ENCODE measurements at regions not wholly inside any gene's neighbourhood (a gene's known extent, or its start where the extent isn't known, plus 50 kb on each side); places are given as distances from the start of the nearest gene placed in this dataset.

DNA sequence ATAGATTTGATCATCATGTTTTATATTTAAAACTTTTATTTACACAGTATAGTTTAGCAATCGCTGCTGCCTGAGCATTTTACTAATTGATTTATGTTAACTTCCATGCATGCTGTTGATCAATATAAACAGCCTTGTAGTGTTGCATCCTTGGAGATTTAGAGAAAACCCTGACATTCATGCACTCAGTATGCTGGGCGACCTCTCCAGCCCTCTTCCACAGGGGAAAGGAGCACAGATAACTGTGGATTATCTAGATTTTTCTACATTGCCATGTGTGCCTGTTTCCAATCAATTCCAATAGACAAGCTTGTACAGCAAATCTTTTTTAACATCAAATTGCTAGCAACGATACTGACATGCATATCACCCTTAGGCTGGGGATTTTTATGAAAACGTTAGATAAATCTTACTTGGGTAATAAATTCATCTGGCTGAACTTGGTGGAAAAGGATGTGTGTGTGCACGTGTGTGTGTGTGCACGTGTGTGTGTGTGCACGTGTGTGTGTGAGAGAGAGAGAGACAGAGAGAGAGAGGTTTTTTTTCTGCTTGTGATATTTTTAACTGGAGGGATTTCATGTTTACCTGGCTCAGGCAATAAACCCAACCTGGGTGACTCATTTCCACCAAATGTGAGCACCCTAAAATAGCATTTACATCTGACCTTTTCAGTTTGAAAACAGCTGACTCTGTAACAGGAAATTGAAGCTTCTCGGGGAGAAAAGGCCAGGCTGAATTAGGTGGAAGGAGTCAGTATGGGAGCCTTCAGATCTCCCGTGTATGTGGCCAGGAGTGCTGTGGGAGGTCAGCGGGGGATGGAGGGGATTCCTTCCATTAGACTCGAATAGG is 339.8 kb downstream of the PRDM2 start:
- no peak for DNase-seq (ENCODE audit: low read depth in 2 of 2)

DNA sequence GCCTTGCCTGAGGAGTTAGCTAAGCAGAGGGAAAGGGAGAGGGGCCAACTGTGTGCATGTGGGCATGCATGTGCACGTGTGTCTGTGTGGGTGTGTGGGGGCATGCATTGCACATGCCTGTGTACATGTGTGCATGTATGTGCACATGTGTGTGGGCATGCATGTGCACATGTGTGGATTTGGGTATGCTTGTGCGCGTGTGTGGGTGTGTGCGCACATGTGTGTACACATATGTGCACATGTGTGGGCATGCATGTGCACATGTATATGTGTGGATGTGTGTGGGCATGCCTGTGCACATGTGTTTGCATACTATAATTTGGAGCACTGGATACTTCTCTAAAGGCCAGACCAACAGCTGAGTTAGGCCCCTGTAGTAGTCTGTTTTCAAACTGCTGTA is 350.0 kb downstream of the PRDM2 start:
- DNase-seq (ENCODE audit: low read depth in 2 of 2) = no peak

DNA sequence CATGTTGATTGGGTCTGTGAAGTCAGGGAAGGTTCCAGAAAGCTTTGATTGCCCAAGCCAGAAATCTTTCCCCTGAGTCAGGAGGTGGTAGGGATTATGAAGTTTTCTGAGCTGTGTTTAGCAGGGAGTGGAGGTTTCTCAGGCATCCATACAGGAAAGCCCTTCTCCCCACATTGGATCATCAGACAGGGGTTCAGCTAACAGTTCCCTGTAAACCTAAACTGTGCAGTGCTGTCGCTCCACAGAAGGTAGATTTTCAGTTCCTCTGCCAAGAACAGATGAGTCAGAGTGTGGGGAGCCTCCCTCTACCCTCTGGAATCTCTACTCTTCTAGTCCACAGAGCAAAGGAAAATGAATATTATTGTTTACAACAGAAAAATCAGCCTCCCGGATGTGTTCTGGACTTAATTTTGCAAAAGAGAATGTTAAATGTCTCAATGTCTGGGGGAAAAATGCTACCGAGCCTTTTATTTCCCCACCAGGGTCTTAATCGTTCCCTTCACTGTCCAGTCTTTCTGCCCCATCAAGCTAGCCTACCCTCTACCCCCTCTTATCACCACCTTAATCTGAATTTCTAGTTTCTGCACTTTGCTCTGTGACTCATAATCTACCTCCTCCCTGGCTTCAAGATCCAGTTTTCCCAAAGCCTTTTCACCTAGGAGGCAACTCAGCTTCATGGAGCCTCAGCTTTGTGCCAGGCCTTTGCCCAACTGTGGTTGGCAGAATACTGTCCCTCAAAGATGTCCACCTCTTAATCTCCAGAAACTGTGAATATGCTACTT is 355.6 kb downstream of the PRDM2 start:
- DNase-seq (ENCODE audit: low read depth in 2 of 2) = peak in 1 of 2 experiments; percentile 10

DNA sequence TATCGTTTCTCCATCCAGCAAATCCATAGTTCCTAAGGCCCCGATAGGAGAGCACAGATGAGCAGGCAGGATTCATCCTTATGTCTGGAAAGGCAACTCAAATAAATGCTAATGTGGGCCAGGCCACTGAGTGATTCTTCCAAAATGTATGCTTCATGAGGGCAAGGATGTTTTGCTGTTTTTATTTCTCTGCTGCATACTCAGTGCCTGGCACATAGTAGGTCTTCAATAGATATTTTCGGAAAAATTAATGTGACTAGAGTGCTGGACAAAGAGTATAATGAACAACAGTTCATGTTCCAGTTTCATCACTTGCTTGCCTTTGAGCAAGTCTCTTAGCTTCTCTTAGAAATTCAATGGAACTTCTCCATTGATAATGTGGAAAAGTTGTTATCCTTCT is 357.7 kb downstream of the PRDM2 start:
- DNase-seq (ENCODE audit: low read depth in 2 of 2) = no peak

DNA sequence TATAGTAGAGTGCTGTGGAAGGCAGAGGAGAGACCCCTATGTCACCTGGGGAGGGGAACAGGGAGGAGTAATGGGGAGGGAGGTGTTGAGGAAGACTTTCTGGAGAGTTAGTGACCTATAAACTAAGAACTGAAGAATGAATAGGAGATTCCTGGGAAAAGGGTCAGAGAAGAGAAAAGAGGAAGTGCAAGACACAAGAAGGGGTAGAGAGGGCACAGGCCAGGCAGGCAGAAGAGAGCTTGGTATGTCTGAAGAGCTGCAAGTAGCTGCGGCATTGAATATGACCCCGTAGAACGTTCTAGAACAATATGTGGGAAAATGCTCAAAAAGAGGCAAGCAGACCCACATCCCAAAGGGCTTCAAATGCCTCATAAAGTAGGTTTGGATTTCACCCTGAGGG is 361.2 kb downstream of the PRDM2 start:
- no peak for DNase-seq (ENCODE audit: low read depth in 2 of 2)

DNA sequence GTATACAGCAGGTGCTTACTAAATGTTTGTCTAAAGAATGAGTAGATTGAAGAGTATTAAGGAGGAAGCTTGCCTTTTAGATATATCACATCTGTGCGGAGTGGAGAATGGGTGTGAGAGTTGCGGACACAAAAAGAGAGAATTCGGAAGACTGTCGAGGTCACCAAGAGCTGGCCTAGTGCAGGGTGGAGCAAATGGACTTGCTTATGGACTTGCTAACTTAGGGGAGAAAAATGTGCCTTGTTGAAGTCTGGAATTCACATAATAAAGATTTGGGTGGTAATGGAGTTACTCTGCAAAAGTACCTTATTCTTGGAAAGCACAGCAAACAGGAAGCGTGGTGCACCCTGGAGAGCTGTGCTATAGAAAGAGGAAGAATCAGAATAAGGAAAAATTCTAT is 361.7 kb downstream of the PRDM2 start:
- DNase-seq (ENCODE audit: low read depth in 2 of 2) = no peak

DNA sequence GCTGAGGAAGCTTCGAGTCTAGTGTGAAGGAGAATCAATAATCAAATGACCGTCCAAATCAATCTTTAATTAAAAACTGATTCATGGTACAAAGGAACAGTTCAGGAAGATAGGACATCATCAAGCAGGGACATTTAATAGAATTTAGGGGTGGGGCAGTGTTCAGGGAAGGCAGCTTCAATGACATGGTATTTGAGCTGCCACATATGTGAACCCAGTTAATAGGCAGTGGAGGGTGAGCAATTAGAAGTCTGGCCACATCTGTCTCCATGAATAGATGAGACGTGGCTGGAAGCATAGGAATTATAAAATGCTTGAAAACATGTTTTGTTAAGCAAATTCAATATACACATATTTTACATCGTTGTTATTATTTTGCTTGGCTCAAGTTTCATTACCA is 362.7 kb downstream of the PRDM2 start:
- DNase-seq (ENCODE audit: low read depth in 2 of 2) = no peak

DNA sequence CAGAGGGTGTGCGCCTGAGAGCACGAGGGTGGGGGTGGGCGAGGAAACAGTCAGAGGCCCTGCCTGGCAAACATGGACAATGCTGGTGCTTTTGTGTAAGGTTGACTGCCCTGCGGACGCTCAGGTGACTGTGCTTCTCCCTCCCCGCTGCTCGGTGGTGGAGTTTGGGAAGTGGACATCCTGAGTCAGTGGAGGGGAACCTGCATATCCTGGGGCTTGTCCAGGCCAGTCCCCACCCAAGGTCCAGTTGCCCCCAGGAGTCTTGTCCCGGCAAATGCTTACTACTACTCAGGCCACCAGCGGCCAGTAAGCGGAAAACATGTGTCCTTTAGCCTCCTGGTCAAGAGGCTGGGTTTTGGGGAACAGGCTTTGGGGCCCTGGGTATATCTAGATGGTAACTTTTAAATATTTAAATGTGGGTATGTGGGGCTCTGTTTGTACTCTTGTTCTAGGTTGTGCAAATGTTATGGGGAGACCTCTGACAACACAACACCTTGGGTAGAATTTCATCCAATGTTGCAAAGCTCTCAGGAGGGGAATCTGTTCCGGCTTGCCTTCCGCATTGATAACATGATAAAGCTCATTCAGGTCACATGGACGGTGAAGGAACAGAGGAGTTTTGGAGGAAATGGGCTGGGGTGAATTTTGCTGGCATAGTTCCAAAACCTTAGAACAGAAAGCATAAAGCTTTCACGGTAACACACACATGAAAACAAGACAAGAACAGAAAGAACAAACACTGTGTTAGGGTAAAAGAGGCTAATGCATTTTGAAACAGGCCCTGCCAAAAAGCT is 364.9 kb downstream of the PRDM2 start:
- DNase-seq (ENCODE audit: low read depth in 2 of 2) = no peak

DNA sequence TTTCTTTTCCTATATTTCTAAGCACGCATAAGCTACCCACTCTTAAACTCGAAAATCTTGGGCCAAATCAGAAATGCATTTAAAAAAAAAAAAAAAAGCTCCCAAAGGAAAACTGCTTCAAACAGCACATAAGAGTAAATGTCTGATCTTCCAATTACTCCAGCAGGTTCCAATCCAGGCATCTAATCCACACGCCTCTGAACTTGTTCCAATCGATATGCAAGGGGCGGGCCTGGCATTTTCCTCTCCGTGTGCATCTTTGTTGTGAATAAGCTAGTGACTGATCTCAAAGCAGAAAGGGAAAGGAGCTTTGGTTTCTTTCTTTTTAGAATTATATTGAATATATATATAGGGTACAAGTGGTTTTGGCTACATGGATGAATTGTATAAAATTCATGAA is 365.5 kb downstream of the PRDM2 start:
- no peak for DNase-seq (ENCODE audit: low read depth in 2 of 2)

DNA sequence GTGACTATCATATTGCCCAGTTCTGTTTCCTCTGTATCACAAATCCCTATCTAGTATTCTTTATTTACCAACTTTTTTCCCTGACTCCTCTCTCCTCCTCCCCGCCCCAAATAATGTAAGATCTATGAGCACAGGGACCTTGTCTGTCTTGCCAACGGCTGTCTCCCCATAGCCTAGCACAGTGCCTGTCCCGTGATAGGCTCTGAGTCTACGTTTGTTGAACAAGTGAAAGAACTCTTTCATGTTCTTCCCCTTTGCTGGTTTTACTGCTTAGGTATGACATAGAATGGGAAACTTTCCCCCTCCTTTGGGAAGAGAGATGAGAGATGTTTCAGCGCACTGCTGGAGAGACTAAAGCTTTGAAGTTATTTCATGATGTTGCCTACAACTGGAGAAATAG is 367.0 kb downstream of the PRDM2 start:
- no peak for DNase-seq (ENCODE audit: low read depth in 2 of 2)

DNA sequence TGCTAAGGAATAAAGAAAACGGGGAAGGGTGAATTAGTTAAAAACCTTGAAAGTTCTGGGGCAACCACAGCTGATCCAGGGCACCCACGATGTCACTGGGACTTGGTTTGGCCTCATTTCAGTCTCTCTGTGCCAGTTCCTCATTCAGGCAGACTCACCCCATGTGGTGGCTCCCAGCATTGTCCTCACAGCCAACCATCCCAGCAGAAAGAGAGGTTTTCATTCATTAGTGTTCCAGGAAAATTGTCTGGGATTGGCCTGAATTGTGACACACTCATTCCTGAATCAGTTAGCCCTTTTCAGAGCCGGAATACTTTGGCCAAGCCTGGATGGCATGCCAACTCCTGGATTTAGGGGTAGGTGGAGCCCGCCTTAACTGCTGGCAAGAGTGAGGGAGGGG is 367.7 kb downstream of the PRDM2 start:
- DNase-seq (ENCODE audit: low read depth in 2 of 2) = no peak

DNA sequence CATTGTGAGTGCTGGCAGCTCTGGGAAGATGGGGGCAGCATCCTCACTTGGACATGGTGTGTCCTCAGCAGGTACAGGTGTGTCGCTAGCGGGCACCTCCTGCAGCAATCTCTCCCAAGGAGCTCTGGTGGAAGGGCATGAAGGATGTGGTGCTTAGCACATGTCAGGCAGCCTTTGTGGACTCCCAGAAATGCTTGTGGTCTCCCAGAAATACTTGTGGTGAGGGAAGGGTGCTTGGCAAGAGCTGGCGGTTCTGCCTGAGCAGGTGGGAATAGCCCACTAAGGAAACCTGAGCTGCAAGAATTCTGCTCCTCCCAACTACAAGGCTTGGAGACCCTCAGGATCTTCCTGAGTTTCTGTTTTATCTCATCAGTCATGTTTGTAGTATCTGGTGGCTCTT is 371.6 kb downstream of the PRDM2 start:
- no peak for DNase-seq (ENCODE audit: low read depth in 2 of 2)

DNA sequence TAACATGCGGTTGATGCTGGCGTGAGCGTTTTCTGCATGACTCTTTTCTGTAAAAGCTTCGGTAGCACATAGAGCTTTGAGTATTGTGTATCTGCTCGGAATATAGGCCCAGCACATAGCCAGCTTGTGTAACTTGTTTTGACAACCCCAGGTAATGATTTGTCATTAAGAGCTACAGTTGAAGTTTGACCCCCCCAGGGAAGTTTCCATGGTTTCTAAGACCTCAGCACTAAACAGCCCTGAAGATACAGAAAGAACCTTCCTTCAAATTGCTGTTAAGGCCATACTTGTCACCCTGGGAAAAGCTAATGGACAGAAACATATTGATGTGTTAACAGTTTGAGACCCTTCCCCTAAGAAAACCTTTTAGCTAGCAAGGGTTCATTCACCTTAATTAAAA is 380.7 kb downstream of the PRDM2 start:
- DNase-seq (ENCODE audit: low read depth in 2 of 2) = no peak

DNA sequence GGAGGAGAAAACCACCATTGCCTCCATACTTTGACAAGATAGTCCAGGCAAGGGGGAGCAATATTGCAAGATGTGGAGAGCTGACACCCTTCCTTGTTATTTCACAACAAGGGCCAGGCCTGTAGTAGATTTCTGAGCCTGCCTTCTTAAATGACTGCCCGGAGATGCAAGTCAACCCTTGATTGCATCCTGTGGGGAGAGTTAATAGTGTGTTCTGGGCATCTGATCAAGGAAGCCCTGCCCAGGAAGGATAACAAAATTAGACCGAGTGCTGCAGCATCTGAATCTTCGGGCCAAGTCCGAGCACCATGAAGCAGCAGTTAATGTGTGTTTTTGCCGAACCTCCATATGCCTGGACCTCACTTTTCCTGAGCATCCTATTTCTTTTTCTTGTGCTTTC is 382.3 kb downstream of the PRDM2 start:
- DNase-seq (ENCODE audit: low read depth in 2 of 2) = no peak

DNA sequence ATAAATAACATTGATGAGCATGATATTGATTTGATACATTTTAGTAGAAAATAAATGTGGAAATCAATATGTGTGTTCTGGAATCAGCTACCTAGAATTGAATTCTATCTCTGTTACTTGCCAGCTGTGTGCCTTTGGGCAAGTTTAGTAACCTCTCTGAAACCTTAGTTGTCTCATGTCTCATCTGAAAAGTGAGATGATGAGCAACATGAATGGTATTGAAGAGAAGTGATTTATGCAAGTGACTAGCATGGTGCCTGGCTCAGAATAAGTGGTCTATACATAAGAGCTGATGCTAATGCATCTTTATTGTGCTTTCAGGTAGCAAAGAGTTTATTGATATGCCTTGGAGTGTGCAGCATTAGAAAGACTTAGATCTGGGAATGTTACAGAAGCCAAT is 383.3 kb downstream of the PRDM2 start:
- DNase-seq (ENCODE audit: low read depth in 2 of 2) = no peak

DNA sequence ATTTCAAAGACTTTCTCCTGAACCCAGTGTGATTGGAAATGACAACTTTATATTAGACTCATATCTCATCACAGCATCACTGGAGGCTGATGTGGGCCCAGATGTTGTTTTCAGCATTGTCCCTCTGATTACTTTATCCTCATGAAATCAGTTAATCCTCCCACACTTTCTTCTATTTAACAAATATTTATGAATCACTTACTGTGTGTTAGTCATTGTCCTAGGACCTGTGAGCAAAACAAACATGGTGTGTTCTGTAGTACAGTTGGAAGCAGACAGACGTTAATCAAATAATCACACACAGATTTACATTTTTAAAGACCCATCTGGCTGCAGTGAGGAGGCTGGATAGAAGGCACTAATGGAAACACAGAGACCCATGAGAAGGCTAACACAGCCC is 383.7 kb downstream of the PRDM2 start:
- DNase-seq (ENCODE audit: low read depth in 2 of 2) = no peak

DNA sequence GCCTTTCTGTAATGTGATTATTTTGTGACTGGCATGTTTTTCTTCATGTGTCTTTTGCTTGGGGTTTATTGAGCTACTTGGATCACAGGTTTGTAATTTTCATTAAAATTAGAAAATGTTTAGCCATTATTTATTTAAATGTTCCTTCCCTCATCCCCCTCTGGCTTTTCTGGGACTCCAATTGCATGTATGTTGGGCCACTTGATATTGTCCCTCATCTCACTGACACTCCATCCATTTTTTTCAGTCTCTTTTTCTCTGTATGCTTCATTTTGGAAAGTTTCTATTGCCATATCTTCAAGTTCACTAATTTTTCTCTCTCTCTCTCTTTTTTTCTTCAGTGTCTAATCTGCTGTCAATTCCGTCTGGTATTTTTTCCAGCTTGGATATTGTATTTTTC is 390.1 kb downstream of the PRDM2 start:
- no peak for DNase-seq (ENCODE audit: low read depth in 2 of 2)

DNA sequence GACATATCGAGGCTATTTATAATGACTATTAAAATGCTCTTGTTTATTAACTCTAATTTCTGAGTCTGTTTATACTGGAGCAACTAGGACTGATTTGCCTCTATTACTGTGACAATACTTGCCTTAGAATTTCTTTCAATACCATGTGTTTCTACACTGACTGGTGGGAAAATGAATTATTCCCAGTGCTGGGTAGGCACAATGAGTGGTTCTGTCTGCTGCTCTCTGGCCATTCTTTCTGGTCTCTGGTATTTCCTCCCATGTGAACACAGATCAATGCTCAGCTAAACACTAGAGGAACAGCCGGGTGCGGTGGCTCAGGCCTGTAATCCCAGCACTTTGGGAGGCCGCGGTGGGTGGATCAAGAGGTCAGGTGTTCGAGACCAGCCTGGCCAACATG is 390.5 kb downstream of the PRDM2 start:
- no peak for DNase-seq (ENCODE audit: low read depth in 2 of 2)

DNA sequence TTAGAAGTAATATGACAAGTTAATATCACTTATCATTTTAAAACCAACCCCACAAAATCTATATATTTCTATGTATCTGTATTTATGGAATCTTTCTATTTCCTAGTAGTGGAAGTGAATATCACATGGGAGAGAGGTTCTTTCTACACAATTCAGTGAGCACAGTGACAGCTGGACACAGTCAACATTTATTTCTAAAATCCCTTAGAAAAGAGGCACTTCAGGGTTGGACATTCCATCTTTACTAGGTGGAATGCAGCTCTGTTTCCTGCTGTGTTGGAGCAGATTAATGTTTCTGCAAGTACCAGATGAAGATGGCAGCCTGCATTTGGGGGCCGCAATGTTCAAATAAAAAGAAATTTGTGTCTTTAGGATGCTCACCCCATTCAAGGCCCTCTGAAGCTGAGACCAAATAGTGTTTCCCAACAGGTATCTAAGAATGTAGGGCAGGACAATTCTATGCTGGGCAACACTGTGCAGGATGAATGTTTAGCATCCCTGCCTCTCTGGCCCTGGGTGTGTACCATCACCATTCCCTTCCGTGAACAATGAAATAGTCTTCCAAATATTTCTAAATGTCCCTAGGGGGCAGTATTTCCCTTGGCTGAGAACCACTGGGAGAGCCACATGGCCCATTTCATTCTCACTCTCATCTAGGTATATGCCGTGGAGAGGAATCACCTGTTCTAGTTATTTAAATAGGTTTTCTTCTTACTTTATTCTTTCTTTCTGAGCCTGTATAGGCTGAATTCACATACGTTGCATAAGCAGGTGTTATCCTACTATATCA is 394.8 kb downstream of the PRDM2 start:
- no peak for DNase-seq (ENCODE audit: low read depth in 2 of 2)

DNA sequence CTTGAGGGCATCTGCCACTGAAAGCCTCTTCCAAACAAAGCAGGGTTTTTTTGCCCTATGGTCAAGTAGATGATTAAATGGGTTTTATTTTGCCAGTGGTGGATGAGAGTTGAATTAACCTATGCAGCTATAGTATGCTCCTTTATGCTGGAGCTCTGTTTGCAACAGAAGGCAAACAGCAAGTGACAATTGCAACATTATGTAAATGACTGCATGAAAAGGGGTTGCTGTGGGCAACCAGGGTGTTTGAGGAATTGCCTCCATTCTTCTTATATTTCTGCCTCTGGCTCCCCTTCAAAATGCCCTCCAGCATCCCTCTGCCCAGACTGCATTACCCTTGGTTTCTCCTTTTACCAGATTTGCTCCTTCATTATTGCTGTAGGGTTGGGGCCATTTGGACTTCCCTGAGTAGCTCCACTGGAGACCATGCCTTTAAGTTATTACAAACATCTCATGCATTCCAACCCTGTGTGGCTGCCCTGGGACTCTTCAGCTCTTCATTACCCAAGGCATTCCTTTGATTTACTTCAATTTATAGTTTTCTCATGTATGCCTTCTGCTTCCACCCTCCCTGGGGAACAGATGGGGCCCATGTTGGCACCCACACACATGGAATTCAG is 398.4 kb downstream of the PRDM2 start:
- DNase-seq (ENCODE audit: low read depth in 2 of 2) = no peak

DNA sequence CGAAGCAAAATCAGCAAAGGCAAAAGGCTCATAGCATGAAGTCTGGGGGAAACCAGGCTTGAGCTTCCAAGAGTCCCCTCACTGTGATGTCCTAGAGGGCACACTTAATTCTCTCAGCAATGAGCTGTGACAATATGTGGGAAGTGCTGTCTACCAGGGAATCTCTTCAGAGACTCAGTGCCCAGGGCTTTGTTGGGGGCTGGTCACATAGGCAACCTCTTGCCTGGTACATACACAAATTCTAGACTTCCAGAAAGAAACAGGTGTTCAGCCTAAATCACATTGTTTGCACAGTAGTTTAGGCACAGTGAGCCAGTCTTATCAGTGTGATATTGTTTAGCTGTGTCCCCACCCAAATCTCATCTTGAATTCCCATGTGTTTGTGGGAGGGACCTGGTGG is 400.5 kb downstream of the PRDM2 start:
- no peak for DNase-seq (ENCODE audit: low read depth in 2 of 2)
